Gastrocnemius medialis (tissue), 4 donors: ENCODE measurements at regions not wholly inside any gene's neighbourhood (a gene's known extent, or its start where the extent isn't known, plus 50 kb on each side); places are given as distances from the start of the nearest gene placed in this dataset.

ENCODE experiments used
- CTCF ChIP-seq, 5 experiments: fragments of 450-650 bp in 3 of 5; fragments of 200-600 bp in 2 of 5; sonication (generic) in 2 of 5; IDR thresholded peaks in 4 of 5; conservative IDR thresholded peaks in 1 of 5; 1 replicate in 4 of 5; 2 replicates in 1 of 5; pipeline ENCODE4 v1.5.1; 2016 to 2019; ENCODE audit warnings: antibody characterized with exemption in 5 of 5, mild to moderate bottlenecking in 3 of 5, moderate library complexity in 3 of 5
- POLR2A ChIP-seq, 2 donors: fragments of 450-650 bp; IDR thresholded peaks; one replicate each; pipeline ENCODE4 v1.6.1; 2017; ENCODE audit warnings: antibody characterized with exemption in 2 of 2, mild to moderate bottlenecking in 2 of 2, moderate library complexity in 2 of 2

- TF ChIP-seq CTCF (IDR thresholded peaks at IDR 0.05 in 4 of 5, conservative IDR thresholded peaks at IDR 0.05 in 1 of 5) (no peak), POLR2A (IDR thresholded peaks at IDR 0.05) (no peak)
These were observed 1347.5 kb upstream of the ADGRB3 start for GRCh38 chr6:67287566-67287965.
